AG04450 (cell line): ENCODE measurements at regions not wholly inside any gene's neighbourhood (a gene's known extent, or its start where the extent isn't known, plus 50 kb on each side); places are given as distances from the start of the nearest gene placed in this dataset.

Experiments
- CTCF ChIA-PET: fragments of 300-600, 350-600 bp; formaldehyde crosslinking; extraction: SDS; loops from one replicate; lab custom pipeline; 2022; ENCODE audit warnings: antibody characterized with exemption, inconsistent platforms; lab: Charles Lee
- POLR2A ChIA-PET: fragments of 350-600 bp; formaldehyde crosslinking; extraction: SDS; loops from one replicate; lab custom pipeline; 2021; ENCODE audit warnings: antibody characterized with exemption, inconsistent platforms; lab: Yijun Ruan, JAX
- DNase-seq: peaks from one replicate; pipeline ENCODE4 v3.0.0-alpha.2; 2011; ENCODE audit warnings: low read depth, low spot score
- H3K27ac ChIP-seq: one replicate; pipeline ENCODE4 v1.5.1; 2012; ENCODE audit warnings: low read depth, low read length, control low read depth
- H3K27me3 ChIP-seq: one replicate; pipeline ENCODE4 v1.6.0; 2012; ENCODE audit warnings: low read length; ENCODE audit not compliant: control insufficient read depth, insufficient read depth
- H3K4me3 ChIP-seq: 2 replicates; pipeline ENCODE4 v1.5.1; 2011; ENCODE audit warnings: mild to moderate bottlenecking, low read depth, low read length, control low read depth
- H3K9me3 ChIP-seq: 2 replicates; pipeline ENCODE4 v1.5.1; 2012; ENCODE audit warnings: low read length; ENCODE audit not compliant: control insufficient read depth, insufficient read depth
- CTCF ChIP-seq: IDR thresholded peaks from 2 replicates; pipeline ENCODE4 v1.5.1; 2011; ENCODE audit warnings: low read depth, low read length, control low read depth, inconsistent platforms

GRCh38 chr18:45201489-45201888, 413.8 kb upstream of the SLC14A2 start:
- Histone ChIP-seq H3K9me3 (no peaks in the 10 kb centered on the region), H3K27me3 (no peaks in the 10 kb centered on the region), H3K4me3 (no peak overlapping the region), H3K27ac (no peak overlapping the region)
- DNase-seq, result no peak
- no peak for TF ChIP-seq CTCF
- ChIA-PET POLR2A (no interaction called here), CTCF (interaction anchor here (0.6 to 3.9 kb wide), 2 partner anchors 11 to 713 kb away, joined by 6 to 26 read pairs; no protein-coding TSS in a partner anchor)

- ChIA-PET CTCF (interaction anchor here (3.9 kb wide), 1 partner anchor 11 kb away, joined by 26 read pairs; no protein-coding TSS in a partner anchor), POLR2A (no interaction called here)
- no peaks in the 10 kb centered on the region for H3K27me3 ChIP-seq
- no peak overlapping the region for H3K4me3 ChIP-seq
- no peak overlapping the region for H3K27ac ChIP-seq
- TF ChIP-seq CTCF, result no peak
- H3K9me3 ChIP-seq, result no peaks in the 10 kb centered on the region
- no peak for DNase-seq
Measured at GRCh38 chr18:45202061-45202460, 413.2 kb upstream of the SLC14A2 start.

- no peak overlapping the region for H3K27ac ChIP-seq
- DNase-seq, result no peak
- TF ChIP-seq CTCF, result no peak
- ChIA-PET POLR2A (no interaction called here), CTCF (interaction anchor here (3.9 kb wide), 1 partner anchor 9 kb away, joined by 26 read pairs; no protein-coding TSS in a partner anchor)
- H3K9me3 ChIP-seq, result no peaks in the 10 kb centered on the region
- no peak overlapping the region for H3K4me3 ChIP-seq
- H3K27me3 ChIP-seq, result no peaks in the 10 kb centered on the region
Measured at GRCh38 chr18:45203677-45204076, 411.6 kb upstream of the SLC14A2 start.

- Histone ChIP-seq H3K27ac (no peak overlapping the region), H3K9me3 (no peaks in the 10 kb centered on the region), H3K27me3 (no peaks in the 10 kb centered on the region), H3K4me3 (no peak overlapping the region)
- ChIA-PET POLR2A (no interaction called here), CTCF (no interaction called here)
- no peak for DNase-seq
- TF ChIP-seq CTCF, result no peak
Measured at GRCh38 chr18:45207328-45207727, 407.9 kb upstream of the SLC14A2 start.

- no peak for TF ChIP-seq CTCF
Measured at GRCh38 chr18:45208164-45208563, 407.1 kb upstream of the SLC14A2 start.

More at GRCh38 chr18:45208164-45208563, 407.1 kb upstream of the SLC14A2 start:
- no peak for DNase-seq
- ChIA-PET POLR2A (no interaction called here), CTCF (interaction anchor here (0.5 to 0.9 kb wide), 2 partner anchors 33 to 306 kb away, joined by 3 read pairs; no protein-coding TSS in a partner anchor)
- Histone ChIP-seq H3K27me3 (no peaks in the 10 kb centered on the region), H3K27ac (no peak overlapping the region), H3K4me3 (no peak overlapping the region), H3K9me3 (no peaks in the 10 kb centered on the region)
